ENCODE measurements at regions not wholly inside any gene's neighbourhood (a gene's known extent, or its start where the extent isn't known, plus 50 kb on each side); places are given as distances from the start of the nearest gene placed in this dataset.
"Not testable (repeated sequence)": the region's sequence is repeated elsewhere in the genome, so short reads cannot be mapped to it uniquely, and the experiment has no call there.

GRCh38 chr12:131328861-131329845 is 375.4 kb downstream of the ADGRD1 start:
- H3K4me3 Mint-ChIP-seq; H3K36me3 Mint-ChIP-seq; H3K27ac Mint-ChIP-seq; H3K27me3 Mint-ChIP-seq; H3K9me3 Mint-ChIP-seq (ENCODE audit: low read depth); H3K4me1 Mint-ChIP-seq (ENCODE audit: low read depth): not testable (repeated sequence)

- H3K4me3 Mint-ChIP-seq = no peak overlapping the region
- no peaks in the 10 kb centered on the region for H3K4me1 Mint-ChIP-seq (ENCODE audit: low read depth)
- H3K36me3 Mint-ChIP-seq = no peaks in the 10 kb centered on the region
- no peak overlapping the region for H3K27ac Mint-ChIP-seq
- no peaks in the 10 kb centered on the region for H3K9me3 Mint-ChIP-seq (ENCODE audit: low read depth)
- H3K27me3 Mint-ChIP-seq = peaks cover 7% of the 10 kb centered on the region
These were observed 376.6 kb downstream of the ADGRD1 start for GRCh38 chr12:131330106-131330815.

- H3K36me3 Mint-ChIP-seq = no peaks in the 10 kb centered on the region
- H3K27me3 Mint-ChIP-seq = peaks cover 7% of the 10 kb centered on the region
- H3K4me1 Mint-ChIP-seq (ENCODE audit: low read depth) = no peaks in the 10 kb centered on the region
- H3K4me3 Mint-ChIP-seq = no peak overlapping the region
- no peak overlapping the region for H3K27ac Mint-ChIP-seq
- H3K9me3 Mint-ChIP-seq (ENCODE audit: low read depth) = no peaks in the 10 kb centered on the region
These were observed 377.5 kb downstream of the ADGRD1 start for GRCh38 chr12:131331148-131331750.

GRCh38 chr12:131332224-131332623 is 378.5 kb downstream of the ADGRD1 start:
- H3K4me3 Mint-ChIP-seq = no peak overlapping the region
- no peaks in the 10 kb centered on the region for H3K36me3 Mint-ChIP-seq
- no peak overlapping the region for H3K27ac Mint-ChIP-seq
- no peaks in the 10 kb centered on the region for H3K9me3 Mint-ChIP-seq (ENCODE audit: low read depth)
- H3K27me3 Mint-ChIP-seq = peaks cover under 1% of the 10 kb centered on the region
- no peaks in the 10 kb centered on the region for H3K4me1 Mint-ChIP-seq (ENCODE audit: low read depth)

GRCh38 chr12:131333136-131333535 is 377.8 kb upstream of the SFSWAP start:
- Mint-ChIP-seq H3K27ac (no peak overlapping the region), H3K4me3 (no peak overlapping the region), H3K9me3 (ENCODE audit: low read depth) (no peaks in the 10 kb centered on the region), H3K4me1 (ENCODE audit: low read depth) (no peaks in the 10 kb centered on the region), H3K27me3 (no peaks in the 10 kb centered on the region), H3K36me3 (no peaks in the 10 kb centered on the region)

GRCh38 chr12:131333621-131334440 is 377.1 kb upstream of the SFSWAP start:
- H3K36me3 Mint-ChIP-seq = no peaks in the 10 kb centered on the region
- H3K9me3 Mint-ChIP-seq (ENCODE audit: low read depth) = no peaks in the 10 kb centered on the region
- H3K4me3 Mint-ChIP-seq = no peak overlapping the region
- no peaks in the 10 kb centered on the region for H3K4me1 Mint-ChIP-seq (ENCODE audit: low read depth)
- no peak overlapping the region for H3K27ac Mint-ChIP-seq
- no peaks in the 10 kb centered on the region for H3K27me3 Mint-ChIP-seq

- Mint-ChIP-seq H3K4me1 (ENCODE audit: low read depth) (no peaks in the 10 kb centered on the region), H3K27ac (no peak overlapping the region), H3K36me3 (no peaks in the 10 kb centered on the region), H3K9me3 (ENCODE audit: low read depth) (no peaks in the 10 kb centered on the region), H3K4me3 (no peak overlapping the region), H3K27me3 (no peaks in the 10 kb centered on the region)
These were observed 376.1 kb upstream of the SFSWAP start for GRCh38 chr12:131334835-131335234.

- Mint-ChIP-seq H3K4me3 (no peak overlapping the region), H3K9me3 (ENCODE audit: low read depth) (no peaks in the 10 kb centered on the region), H3K36me3 (no peaks in the 10 kb centered on the region), H3K27me3 (peaks cover 1% of the 10 kb centered on the region), H3K27ac (no peak overlapping the region), H3K4me1 (ENCODE audit: low read depth) (no peaks in the 10 kb centered on the region)
These were observed 375.4 kb upstream of the SFSWAP start for GRCh38 chr12:131335456-131335855.

GRCh38 chr12:131337861-131338260 is 373.0 kb upstream of the SFSWAP start:
- H3K36me3 Mint-ChIP-seq; H3K4me3 Mint-ChIP-seq; H3K4me1 Mint-ChIP-seq (ENCODE audit: low read depth); H3K27me3 Mint-ChIP-seq; H3K27ac Mint-ChIP-seq; H3K9me3 Mint-ChIP-seq (ENCODE audit: low read depth): not testable (repeated sequence)

GRCh38 chr12:131340616-131341210 is 370.2 kb upstream of the SFSWAP start:
- Mint-ChIP-seq H3K36me3 (no peaks in the 10 kb centered on the region), H3K27me3 (peaks cover 1% of the 10 kb centered on the region), H3K4me3 (no peak overlapping the region), H3K9me3 (ENCODE audit: low read depth) (no peaks in the 10 kb centered on the region), H3K27ac (no peak overlapping the region), H3K4me1 (ENCODE audit: low read depth) (no peaks in the 10 kb centered on the region)

- H3K27me3 Mint-ChIP-seq; H3K36me3 Mint-ChIP-seq; H3K9me3 Mint-ChIP-seq (ENCODE audit: low read depth); H3K27ac Mint-ChIP-seq; H3K4me3 Mint-ChIP-seq; H3K4me1 Mint-ChIP-seq (ENCODE audit: low read depth): not testable (repeated sequence)
These were observed 369.3 kb upstream of the SFSWAP start for GRCh38 chr12:131341608-131342007.

GRCh38 chr12:131343436-131343835 is 367.5 kb upstream of the SFSWAP start:
- not testable (repeated sequence) for H3K4me3 Mint-ChIP-seq; H3K27ac Mint-ChIP-seq; H3K9me3 Mint-ChIP-seq (ENCODE audit: low read depth); H3K36me3 Mint-ChIP-seq; H3K27me3 Mint-ChIP-seq; H3K4me1 Mint-ChIP-seq (ENCODE audit: low read depth)

- not testable (repeated sequence) for H3K4me3 Mint-ChIP-seq; H3K4me1 Mint-ChIP-seq (ENCODE audit: low read depth); H3K9me3 Mint-ChIP-seq (ENCODE audit: low read depth); H3K27ac Mint-ChIP-seq; H3K27me3 Mint-ChIP-seq; H3K36me3 Mint-ChIP-seq
These were observed 366.0 kb upstream of the SFSWAP start for GRCh38 chr12:131344715-131345520.

All from activated naive CD8-positive, alpha-beta T cell (primary cell).